K562 (cell line): ENCODE measurements at regions not wholly inside any gene's neighbourhood (a gene's known extent, or its start where the extent isn't known, plus 50 kb on each side); places are given as distances from the start of the nearest gene placed in this dataset.

Source experiments
- ADNP ChIP-seq: fragments of 200-800 bp; sonication (Bioruptor generic); IDR thresholded peaks from 2 replicates; pipeline ENCODE4 v1.6.1; 2016; ENCODE audit warnings: missing genetic modification characterization, missing compliant biosample characterization
- MED1 ChIP-seq: sonication (generic); formaldehyde crosslinking; IDR thresholded peaks from 2 replicates; pipeline ENCODE4 v1.8.1; 2023; ENCODE audit warnings: missing genetic modification reagents, borderline replicate concordance
- MGA ChIP-seq: fragments of 450-650 bp; IDR thresholded peaks from 2 replicates; pipeline ENCODE4 v1.6.1; 2016; ENCODE audit warnings: mild to moderate bottlenecking, moderate library complexity
- NR2F6 ChIP-seq: fragments of 450-650 bp; formaldehyde crosslinking; IDR thresholded peaks from 2 replicates; pipeline ENCODE4 v1.4.0; 2020; ENCODE audit warnings: mild to moderate bottlenecking
- POLR2AphosphoS5 ChIP-seq: IDR thresholded peaks from 2 replicates; pipeline ENCODE4 v1.6.1; 2011; ENCODE audit warnings: mild to moderate bottlenecking, low read depth, low read length, moderate library complexity; ENCODE audit not compliant: control insufficient read depth, insufficient read depth
- SNIP1 ChIP-seq: fragments of 450-650 bp; IDR thresholded peaks from 2 replicates; pipeline ENCODE4 v1.7.1; 2017; ENCODE audit warnings: low read depth, mild to moderate bottlenecking
- ZNF133 ChIP-seq: fragments of 250-450 bp; sonication (Bioruptor Pico); IDR thresholded peaks from 2 replicates; pipeline ENCODE4 v1.4.0; 2020; ENCODE audit warnings: mild to moderate bottlenecking
- ZNF699 ChIP-seq: fragments of 250-450 bp; sonication (Bioruptor Pico); IDR thresholded peaks from 2 replicates; pipeline ENCODE4 v1.8.0; 2021; ENCODE audit warnings: mild to moderate bottlenecking, moderate library complexity; ENCODE audit not compliant: insufficient replicate concordance
- TF ChIP-seq, protein P1 (sequence below): fragments of 250-450 bp; sonication (Bioruptor Pico); IDR thresholded peaks from 2 replicates; pipeline ENCODE4 v1.8.0; 2021; ENCODE audit warnings: moderate library complexity, mild to moderate bottlenecking, inconsistent platforms
- TF ChIP-seq, protein P2 (sequence below): fragments of 450-650 bp; IDR thresholded peaks from 2 replicates; pipeline ENCODE4 v1.6.1; 2018; ENCODE audit not compliant: partially characterized antibody

DNA sequence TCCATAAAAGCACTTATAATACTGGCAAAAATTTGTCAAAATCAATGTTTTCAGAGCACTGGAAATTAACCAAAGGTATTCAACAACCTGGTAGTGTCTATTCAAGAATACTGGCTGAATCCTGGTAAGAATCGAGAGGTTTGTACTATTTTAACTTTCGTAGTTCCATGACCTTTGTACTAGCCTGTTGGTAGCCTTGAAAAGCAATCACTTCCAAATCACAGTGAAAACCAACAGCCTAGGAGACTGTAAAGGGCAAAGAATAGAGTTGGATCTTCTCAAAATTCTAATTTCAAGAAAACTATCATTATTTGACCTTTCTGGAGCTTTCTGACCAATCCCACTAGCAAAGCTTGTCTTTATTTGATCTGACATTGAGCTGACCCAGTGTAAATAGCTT is 64.8 kb upstream of the CCDC178 start (continued):
- TF ChIP-seq MGA (no peak), MED1 (CRISPR knock-in tag) (no peak), ZNF699 (no peak), ADNP (no peak), POLR2AphosphoS5 (no peak), ZNF133 (CRISPR knock-in tag) (no peak), NR2F6 (CRISPR knock-in tag) (no peak), SNIP1 (no peak)
- TF ChIP-seq, protein P1, sequence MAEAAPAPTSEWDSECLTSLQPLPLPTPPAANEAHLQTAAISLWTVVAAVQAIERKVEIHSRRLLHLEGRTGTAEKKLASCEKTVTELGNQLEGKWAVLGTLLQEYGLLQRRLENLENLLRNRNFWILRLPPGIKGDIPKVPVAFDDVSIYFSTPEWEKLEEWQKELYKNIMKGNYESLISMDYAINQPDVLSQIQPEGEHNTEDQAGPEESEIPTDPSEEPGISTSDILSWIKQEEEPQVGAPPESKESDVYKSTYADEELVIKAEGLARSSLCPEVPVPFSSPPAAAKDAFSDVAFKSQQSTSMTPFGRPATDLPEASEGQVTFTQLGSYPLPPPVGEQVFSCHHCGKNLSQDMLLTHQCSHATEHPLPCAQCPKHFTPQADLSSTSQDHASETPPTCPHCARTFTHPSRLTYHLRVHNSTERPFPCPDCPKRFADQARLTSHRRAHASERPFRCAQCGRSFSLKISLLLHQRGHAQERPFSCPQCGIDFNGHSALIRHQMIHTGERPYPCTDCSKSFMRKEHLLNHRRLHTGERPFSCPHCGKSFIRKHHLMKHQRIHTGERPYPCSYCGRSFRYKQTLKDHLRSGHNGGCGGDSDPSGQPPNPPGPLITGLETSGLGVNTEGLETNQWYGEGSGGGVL = no peak
- TF ChIP-seq, protein P2, sequence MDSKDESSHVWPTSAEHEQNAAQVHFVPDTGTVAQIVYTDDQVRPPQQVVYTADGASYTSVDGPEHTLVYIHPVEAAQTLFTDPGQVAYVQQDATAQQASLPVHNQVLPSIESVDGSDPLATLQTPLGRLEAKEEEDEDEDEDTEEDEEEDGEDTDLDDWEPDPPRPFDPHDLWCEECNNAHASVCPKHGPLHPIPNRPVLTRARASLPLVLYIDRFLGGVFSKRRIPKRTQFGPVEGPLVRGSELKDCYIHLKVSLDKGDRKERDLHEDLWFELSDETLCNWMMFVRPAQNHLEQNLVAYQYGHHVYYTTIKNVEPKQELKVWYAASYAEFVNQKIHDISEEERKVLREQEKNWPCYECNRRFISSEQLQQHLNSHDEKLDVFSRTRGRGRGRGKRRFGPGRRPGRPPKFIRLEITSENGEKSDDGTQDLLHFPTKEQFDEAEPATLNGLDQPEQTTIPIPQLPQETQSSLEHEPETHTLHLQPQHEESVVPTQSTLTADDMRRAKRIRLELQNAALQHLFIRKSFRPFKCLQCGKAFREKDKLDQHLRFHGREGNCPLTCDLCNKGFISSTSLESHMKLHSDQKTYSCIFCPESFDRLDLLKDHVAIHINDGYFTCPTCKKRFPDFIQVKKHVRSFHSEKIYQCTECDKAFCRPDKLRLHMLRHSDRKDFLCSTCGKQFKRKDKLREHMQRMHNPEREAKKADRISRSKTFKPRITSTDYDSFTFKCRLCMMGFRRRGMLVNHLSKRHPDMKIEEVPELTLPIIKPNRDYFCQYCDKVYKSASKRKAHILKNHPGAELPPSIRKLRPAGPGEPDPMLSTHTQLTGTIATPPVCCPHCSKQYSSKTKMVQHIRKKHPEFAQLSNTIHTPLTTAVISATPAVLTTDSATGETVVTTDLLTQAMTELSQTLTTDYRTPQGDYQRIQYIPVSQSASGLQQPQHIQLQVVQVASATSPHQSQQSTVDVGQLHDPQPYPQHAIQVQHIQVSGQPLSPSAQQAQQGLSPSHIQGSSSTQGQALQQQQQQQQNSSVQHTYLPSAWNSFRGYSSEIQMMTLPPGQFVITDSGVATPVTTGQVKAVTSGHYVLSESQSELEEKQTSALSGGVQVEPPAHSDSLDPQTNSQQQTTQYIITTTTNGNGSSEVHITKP = no peak
